Endothelial cell of hepatic sinusoid (primary cell): ENCODE measurements at regions not wholly inside any gene's neighbourhood (a gene's known extent, or its start where the extent isn't known, plus 50 kb on each side); places are given as distances from the start of the nearest gene placed in this dataset.
"Not testable (repeated sequence)": the region's sequence is repeated elsewhere in the genome, so short reads cannot be mapped to it uniquely, and the experiment has no call there.

Experiments used
- in situ Hi-C: cut with HindIII; loops from 2 replicates; pipeline ENCODE4 v1.10.0; 2017; ENCODE audit warnings: low sequenced_read_pairs

DNA sequence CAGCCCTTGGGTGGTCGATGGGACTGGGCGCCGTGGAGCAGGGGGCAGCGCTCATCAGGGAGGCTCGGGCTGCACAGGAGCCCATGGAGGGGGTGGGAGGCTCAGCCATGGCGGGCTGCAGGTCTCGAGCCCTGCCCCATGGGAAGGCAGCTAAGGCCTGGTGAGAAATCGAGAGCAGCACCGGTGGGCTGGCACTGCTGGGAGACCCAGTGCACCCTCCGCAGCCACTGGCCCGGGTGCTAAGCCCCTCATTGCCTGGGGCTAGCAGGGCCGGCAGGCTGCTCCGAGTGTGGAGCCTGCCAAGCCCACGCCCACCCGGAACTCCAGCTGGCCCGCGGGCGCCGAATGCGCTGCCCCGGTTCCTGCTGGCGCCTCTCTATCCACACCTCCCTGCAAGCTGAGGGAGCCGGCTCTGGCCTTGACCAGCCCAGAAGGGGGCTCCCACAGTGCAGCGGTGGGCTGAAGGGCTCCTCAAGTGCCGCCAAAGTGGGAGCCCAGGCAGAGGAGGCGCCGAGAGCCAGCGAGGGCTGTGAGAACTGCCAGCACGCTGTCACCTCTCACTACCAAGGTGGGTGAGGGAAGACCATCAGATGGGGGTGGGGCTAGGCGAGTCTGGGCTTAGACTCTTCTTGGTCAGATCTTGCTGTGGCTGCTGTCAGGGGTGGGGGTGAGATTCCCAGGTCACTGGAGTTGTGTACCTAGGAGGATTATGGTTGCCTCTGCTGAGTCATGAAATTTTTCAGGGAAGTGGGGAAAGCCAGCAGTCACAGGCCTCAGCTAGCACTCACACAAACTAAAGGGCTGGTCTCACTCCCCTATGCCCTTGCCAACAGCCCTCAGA, 87.0 kb upstream of the NDST4 start:
- in situ Hi-C loops = not testable (repeated sequence)

DNA sequence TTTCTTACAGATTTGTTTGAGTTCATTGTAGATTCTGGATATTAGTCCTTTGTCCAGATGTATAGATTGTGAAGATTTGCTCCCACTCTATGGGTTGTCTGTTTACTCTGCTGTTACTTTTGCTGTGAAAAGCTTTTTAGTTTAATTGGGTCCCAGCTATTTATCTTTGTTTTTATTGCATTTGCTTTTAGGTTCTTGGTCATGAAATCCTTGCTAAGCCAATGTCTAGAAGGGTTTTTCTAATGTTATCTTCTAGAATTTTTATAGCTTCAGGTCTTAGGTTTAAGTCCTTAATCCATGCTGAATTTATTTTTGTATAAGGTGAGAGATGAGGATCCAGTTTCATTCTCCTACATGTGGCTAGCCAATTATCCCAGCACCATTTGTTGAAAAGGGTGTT, 81.2 kb upstream of the NDST4 start:
- in situ Hi-C loops = not testable (repeated sequence)

DNA sequence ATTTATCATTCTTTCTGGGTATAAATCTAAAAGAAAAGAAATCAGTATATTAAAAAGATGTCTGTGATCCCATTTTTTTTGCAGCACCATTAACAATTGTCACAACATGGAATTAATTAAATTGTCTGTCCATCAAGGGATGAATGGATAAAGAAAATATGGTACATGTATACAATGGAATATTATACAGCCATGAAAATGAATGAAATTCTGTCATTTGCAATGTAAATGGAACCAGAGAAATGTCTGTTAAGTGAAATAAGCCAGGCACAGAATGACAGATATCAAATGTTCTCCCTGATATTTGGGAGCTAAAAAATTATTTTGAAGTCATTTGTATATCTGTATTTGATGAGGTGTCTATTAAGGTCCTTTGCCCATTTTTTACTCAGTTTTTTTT, 77.1 kb upstream of the NDST4 start:
- in situ Hi-C loops = no loop called here

DNA sequence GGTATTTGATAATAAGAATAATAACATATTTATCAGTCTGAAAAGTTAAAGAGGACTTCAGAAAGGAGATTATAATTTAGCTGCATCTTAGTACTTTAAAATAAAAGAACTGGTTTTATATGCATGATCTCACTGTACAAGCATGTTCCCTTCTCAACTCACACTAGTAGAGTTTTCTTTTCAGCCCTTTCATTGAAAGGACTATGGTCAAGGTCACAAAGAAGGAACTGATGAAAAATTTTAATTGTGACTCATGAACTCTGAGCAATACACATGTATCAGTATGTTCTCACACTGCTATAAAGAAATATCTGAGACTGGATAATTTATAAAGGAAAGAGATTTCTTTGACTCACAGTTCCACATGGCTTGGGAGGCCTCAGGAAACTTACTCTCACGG, 73.7 kb upstream of the NDST4 start:
- in situ Hi-C loops = no loop called here

DNA sequence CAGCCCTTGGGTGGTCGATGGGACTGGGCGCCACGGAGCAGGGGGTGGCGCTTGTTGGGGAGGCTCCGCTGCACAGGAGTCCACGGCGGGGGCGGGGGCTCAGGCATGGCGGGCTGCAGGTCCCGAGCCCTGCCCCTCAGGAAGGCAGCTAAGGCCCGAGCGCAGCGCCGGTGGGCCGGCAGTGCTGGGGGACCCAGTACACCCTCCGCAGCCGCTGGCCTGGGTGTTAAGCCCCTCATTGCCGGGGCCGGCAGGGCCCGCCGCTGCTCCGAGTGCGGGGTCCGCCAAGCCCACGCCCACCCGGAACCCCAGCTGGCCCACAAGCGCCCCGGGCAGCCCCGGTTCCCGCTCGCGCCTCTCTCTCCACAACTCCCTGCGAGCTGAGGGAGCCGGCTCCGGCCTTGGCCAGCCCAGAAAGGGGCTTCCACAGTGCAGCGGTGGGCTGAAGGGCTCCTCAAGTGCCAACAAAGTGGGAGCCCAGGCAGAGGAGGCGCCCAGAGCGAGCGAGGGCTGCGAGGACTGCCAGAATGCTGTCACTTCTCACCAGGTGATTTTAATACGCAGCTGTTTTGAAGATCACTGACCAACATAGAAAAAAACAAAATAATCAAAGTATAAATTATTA, 66.1 kb upstream of the NDST4 start:
- in situ Hi-C loops = not testable (repeated sequence)

DNA sequence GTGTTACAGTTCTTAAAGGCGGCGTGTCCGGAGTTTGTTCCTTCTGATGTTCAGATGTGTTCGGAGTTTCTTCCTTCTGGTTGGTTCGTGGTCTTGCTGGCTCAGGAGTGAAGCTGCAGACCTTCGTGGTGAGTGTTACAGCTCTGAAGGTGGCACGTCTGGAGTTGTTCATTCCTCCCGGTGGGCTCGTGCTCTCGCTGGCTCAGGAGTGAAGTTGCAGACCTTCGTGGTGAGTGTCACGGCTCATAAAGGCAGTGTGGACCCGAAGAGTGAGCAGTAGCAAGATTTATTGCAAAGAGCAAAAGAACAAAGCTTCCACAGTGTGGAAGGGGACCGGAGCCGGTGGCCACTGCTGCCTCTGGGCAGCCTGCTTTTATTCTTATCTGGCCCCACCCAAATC, 65.3 kb upstream of the NDST4 start:
- in situ Hi-C loops = not testable (repeated sequence)

DNA sequence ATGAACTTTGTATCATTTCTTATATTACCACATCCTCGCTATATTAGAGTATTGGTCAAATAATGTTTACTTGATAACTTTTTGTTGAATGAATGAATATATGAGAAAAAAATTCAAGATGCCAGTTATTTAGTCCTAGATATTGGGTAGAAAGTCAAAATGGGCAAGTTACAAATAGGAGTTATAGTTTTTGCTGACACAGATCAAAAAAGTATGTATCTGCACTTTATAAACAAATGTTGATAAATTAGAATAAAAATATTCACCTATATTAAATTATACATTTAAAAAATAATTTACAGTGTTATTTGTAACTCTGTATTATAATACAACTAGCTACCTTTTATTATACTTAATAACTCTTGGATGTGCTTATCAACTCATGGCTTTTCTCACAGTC, 57.8 kb upstream of the NDST4 start:
- in situ Hi-C loops = no loop called here

DNA sequence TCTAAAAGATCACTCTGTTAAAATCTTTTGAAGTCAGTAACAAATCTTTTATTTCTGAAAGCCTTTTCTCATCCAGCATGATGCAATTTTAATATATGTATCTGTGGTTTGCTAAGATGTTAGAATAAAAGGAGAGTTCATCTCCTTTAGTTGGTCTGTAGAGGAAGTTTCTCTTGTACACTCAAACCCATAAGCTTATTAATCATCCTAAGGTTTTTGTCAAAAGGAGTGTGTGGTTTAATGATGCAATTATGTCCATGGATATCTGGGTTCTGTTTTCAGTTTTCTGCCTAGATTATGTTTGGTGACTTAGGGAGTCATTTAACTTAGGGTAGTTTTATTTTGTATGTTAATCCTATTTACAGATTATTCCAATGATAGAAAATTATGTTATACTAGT, 52.1 kb upstream of the NDST4 start:
- in situ Hi-C loops = no loop called here
